ENCODE measurements at regions not wholly inside any gene's neighbourhood (a gene's known extent, or its start where the extent isn't known, plus 50 kb on each side); places are given as distances from the start of the nearest gene placed in this dataset.

GRCh38 chr5:34486160-34486848, 169.8 kb upstream of the RAI14 start:
- peak; percentile 88 for DNase-seq (ENCODE audit: low read depth)

GRCh38 chr5:34486849-34487158, 169.3 kb upstream of the RAI14 start:
- no peak for DNase-seq (ENCODE audit: low read depth)

- peak; percentile 96 for DNase-seq (ENCODE audit: low read depth)
These were observed 168.8 kb upstream of the RAI14 start for GRCh38 chr5:34487159-34487879.

DNA sequence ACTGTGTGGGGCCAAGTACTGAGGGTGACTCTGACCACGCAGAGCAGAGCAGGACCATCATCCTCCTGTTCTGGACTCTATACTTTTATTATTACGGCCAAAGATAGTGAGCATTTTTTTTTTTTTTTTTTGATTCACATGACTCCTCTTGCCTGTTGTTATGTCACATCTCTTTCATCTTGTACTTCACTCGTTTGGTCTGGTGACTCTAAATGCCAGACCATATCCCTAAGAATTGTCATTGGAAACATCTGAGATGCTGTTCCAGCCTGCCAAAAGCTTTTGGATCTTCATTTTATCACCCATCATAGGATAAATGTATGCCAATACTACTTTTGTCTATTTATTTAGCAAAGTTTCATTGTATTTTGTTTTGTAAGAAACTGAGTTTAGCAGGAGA, 168.2 kb upstream of the RAI14 start:
- DNase-seq (ENCODE audit: low read depth), result peak; percentile 39

- no peak for DNase-seq (ENCODE audit: low read depth)
These were observed 167.1 kb upstream of the RAI14 start for GRCh38 chr5:34488984-34489383.

DNA sequence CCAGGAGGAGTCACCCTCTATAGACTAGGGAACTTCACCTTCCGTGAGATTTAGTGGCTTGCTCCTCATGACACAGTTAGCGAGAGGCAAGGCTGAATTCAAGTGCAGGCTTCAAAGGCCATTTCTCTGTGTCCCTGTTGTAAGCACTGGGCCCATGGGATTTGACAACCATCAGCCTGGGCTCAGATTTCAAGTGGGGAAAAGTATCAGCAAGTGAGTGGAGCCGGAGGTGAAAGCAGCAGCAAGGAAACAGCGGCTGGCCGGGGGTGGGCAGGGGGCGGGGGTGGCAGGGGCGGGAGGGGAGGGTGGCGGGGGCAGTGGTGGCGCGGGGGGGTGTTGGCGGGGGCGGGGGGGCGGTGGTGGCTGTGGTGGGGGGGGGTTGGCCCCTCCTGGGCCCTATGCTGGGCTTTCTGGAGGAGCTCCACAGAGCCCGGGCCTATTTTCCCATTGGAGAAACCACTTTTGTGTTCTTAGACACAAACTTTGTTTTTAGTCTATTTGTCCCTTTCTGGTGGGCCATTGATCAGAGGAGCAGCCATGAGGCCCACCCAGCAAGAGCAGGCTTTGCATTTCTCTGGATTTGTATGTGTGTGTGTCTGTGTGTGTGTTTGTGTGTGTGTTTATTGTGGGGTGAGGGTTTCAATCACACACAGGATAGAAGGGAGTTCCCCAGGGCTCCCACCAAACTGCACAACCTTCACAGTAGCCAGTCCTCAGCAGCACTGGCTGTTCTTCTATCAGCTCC, 165.4 kb upstream of the RAI14 start:
- peak; percentile 46 for DNase-seq (ENCODE audit: low read depth)

- peak; percentile 89 for DNase-seq (ENCODE audit: low read depth)
These were observed 164.9 kb upstream of the RAI14 start for GRCh38 chr5:34491251-34491620.

DNA sequence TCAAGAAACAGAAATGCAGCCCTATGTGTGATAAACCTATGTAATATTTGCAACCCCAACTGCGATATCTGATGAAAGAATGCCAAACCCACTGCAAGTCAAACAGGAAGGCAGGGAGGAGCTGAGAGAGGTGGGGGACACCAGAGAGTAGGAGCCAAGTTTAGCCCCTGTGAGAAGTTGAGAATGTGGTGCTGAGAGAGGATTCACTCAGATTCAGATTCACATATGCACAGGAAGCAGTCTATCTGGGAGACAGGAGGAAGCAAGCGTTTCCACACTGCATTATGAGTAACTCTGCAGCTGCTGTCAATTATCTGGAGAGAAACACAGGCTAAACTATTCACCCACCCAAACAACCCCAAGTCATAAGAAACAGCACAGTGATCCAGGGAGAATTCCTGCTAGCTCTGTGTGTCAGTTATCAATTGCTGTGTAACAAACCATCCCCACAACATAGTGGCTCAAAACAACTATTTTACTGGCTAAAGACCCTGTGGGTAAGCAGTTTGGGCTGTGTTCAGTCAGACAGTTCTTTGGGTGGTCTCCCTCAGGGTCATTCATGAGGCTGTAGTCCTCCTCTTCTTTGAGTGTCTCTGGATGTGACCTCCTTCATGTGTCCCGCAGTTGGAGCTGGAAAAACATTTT, 161.9 kb upstream of the RAI14 start:
- peak; percentile 86 for DNase-seq (ENCODE audit: low read depth)

DNA sequence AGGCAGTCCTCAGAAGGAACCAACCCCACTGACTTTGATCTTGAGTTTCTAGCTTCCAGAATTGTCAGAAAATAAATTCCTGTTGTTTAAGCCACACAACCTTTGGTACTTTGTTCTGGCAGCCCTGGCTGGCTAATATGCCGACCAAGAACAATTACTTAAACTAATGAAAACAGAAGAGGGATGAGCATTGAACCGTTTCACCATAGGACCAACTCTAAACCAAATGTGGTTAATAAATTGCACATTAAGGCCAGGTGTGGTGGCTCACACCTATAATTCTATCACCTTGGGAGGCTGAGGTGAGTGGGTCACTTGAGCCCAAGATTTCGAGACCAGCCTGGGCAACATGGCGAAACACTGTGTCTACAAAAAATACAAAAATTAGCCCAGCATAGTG, 160.9 kb upstream of the RAI14 start:
- DNase-seq (ENCODE audit: low read depth), result no peak

DNA sequence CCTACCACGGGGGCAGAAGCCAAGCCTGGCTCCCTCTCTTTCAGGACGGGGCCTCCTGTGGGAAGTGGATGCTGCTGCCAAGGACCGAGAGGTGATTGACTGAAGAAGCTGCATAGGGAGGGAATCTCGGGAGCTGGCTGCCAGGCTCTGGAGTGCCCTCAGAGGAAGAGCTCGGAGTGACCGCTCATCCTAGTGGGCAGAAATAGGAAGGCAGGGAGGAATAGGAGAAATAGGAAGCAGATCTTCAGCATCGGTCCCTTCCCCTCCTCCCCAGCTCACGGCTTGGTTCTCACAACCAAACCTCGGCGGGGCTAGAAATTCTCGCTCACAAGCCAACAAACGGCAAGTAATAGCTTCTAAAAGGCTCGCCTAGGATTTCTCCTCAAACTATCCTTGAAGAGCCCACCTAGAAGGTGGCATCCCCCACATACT, 159.9 kb upstream of the RAI14 start:
- DNase-seq (ENCODE audit: low read depth), result no peak

GRCh38 chr5:34496701-34497469, 159.2 kb upstream of the RAI14 start:
- no peak for DNase-seq (ENCODE audit: low read depth)

GRCh38 chr5:34497470-34497808, 158.7 kb upstream of the RAI14 start:
- DNase-seq (ENCODE audit: low read depth), result no peak

GRCh38 chr5:34498572-34498971, 157.6 kb upstream of the RAI14 start:
- DNase-seq (ENCODE audit: low read depth), result no peak

GRCh38 chr5:34499001-34499734, 157.0 kb upstream of the RAI14 start:
- peak; percentile 95 for DNase-seq (ENCODE audit: low read depth)

GRCh38 chr5:34500236-34500847, 155.8 kb upstream of the RAI14 start:
- no peak for DNase-seq (ENCODE audit: low read depth)

DNA sequence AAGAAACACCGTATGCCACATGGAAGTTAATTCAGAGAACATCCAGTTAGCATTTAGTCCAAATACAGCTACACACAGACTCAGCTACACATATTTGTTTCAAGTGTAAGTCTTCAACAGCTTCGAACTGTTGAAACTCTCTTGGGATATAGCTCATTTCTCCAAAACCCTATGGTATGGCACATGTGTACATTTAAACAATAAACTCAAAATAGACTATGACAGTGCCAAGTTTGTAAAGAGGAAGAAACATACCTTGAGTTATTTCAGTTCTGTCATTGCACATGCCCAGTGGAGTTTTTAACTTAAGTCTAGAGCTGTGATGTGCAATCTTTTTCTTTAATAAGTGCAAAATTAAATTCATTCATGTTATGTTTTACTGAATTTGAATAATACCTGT, 155.1 kb upstream of the RAI14 start:
- no peak for DNase-seq (ENCODE audit: low read depth)

DNA sequence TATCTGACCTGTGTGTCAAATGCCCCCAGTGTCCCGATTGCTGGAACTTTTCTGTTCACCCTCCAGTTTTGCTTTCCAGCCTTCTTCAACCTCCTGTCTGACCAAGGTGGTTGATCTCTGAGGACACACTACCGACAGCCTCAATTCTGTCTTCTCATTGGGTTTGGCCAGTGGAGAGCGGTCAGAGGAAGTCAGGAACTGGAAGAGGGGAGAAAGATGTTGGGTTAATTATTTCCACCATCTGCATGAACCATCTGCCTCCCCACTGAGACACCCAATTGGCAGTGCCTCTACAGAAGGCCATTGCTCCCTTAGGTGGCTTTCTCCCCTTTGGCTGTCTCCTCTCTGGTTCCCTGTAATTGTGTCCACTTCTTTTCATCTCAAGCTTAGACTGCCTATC, 154.3 kb upstream of the RAI14 start:
- no peak for DNase-seq (ENCODE audit: low read depth)

DNA sequence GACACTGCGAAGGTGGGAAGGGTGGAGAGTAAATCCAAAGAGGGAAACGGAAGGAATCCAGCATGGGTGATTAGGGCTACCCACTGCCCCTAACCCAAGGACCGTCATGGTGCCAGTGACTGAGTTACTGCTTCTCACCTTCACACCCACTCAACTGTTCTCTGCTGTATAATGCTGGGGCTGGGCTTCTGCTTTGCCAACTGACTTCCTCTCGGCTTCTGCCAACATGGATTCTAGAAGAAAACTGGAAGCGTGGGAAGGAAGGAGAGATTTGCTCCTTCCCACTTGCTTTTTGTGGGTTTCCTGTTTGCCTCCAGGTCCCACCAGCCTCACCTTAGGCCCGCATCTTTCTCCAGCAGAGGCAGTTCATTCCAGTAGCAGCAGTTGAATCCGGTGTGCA, 153.5 kb upstream of the RAI14 start:
- DNase-seq (ENCODE audit: low read depth), result no peak

DNA sequence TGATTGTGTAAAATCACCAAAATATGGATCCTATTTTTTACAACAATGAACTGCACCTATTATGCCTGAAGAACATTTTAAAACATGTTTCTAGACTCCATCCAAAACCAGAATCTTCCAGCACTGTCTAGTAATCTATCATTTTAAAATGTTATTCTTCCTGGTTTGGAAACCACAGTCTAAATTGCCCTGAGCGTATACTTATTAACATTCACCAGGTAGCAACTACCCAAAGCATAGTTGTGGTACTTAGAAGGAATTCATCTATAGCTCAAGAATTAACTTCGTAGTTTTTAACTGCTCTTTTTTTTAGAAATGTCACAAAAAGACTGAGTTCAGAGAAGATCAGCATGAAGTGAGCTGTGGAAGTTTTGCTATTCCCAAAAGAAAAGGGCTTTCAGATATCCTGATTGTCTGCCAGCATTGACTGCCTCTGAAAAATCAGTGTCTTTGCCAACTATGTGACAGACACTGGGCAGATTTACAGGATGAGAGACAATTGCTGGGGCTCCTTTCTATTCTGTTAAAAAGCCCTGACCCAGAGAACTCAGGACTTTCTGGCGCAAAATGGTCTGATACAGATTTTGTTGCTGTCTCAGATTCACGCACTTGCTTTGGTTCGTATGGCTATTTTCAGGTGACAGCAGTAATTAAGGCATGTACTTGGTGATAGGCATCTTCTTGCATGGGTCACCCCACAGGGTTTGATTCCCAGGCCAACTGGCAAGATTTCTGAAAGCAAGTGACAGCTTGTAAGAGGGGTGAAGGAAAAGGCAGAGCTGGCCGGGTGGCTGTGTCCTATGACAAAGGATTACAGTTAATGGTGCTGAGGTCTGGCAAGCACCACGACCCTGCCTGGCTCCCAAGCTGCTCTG, 152.5 kb upstream of the RAI14 start:
- peak; percentile 48 for DNase-seq (ENCODE audit: low read depth)

DNA sequence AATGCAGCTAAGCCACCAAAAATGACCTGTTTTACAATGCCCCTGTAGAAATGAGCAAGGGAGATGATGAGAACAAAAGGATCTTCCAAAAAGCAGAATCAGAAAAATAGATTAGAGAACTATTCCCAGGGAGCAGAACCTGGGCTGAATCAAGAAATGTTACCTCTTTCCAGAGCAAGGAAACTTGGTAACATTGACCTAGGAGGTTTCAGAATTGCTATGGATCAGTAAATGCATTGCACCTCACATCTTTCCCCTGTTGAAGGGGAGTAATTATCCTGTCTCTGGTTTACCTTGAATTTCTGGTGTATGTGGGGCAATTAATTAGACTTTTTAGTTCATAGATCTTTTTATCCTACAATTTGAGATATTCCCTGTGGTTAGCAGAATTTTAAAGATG, 151.2 kb upstream of the RAI14 start:
- DNase-seq (ENCODE audit: low read depth), result no peak
